ENCODE measurements at regions not wholly inside any gene's neighbourhood (a gene's known extent, or its start where the extent isn't known, plus 50 kb on each side); places are given as distances from the start of the nearest gene placed in this dataset.

DNA sequence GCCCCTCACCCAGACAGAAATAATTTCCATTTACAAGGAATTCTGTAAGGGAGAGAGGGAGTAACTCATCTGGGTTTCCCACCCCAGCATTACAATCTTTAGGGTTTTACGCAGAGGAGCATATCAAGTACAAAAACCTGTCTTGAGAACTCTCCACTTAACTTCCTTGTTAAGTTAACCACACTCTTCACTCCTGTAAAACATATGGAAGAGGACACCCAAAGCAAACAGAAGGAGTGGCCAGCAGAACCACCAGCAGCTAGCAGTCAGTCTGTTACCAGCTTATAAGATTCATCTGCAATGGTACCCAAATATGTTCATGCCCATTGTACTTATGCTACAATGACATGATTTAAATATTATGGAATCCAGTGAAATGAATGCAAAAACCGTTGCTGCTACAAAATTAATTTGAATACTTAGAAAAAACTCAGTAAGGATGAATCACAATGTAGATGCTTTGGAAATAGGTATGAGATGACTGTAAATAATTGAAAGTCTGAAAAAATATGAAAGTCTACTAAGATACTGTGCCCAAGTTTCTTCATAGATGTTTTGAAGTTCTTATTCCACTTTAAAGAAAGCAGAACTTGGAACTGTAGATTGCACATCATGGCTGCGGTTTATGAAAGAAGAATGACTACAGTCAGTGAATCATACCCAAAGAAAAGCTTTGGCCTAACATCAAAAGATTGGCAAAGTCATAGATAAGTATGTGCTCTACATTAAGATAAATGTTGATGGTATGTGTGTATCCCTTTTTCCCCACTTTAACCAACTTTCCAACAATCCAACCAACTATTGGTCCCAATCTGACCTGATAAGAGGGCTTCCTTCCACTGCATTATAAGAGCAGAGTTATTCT lies 233.6 kb downstream of the ACTL7B start:
- Histone ChIP-seq H3K4me2 (ENCODE audit: low read depth, low read length) (no peak overlapping the region), H3K4me3 (replicated peaks in 1 of 3; ENCODE audit: insufficient read depth in 1 of 3, low read depth in 2 of 3, low read length in 3 of 3) (no peak overlapping the region), H2AFZ (ENCODE audit: low read length) (no peak overlapping the region), H3K4me1 (ENCODE audit: insufficient read depth, low read length) (no peaks in the 10 kb centered on the region), H3K79me2 (ENCODE audit: insufficient read depth, low read length) (no peaks in the 10 kb centered on the region), H3K27me3 (ENCODE audit: control insufficient read depth in 1 of 2, insufficient read depth in 2 of 2, low read length in 2 of 2) (0 out of 5 replicates have a peak, but pooled peaks cover 0 to 3% of the 10 kb centered on the region in 2 experiments), H3K27ac (ENCODE audit: extremely low read length, insufficient read depth, low read length) (no peak overlapping the region), H4K20me1 (ENCODE audit: insufficient read depth, low read length) (no peaks in the 10 kb centered on the region), H3K36me3 (replicated peaks in 1 of 2; ENCODE audit: control insufficient read depth in 1 of 2, insufficient read depth in 2 of 2, low read length in 2 of 2) (no peaks in the 10 kb centered on the region), H3K9me3 (ENCODE audit: low read length) (no peaks in the 10 kb centered on the region), H3K9ac (ENCODE audit: insufficient read depth, low read depth, low read length) (no peak overlapping the region)
- CTCF ChIA-PET (ENCODE audit: low intra/inter-chr PET ratio, low total read pairs) = no interaction called here
- in situ Hi-C loops (cut with HindIII; ENCODE audit: extremely low pct_ligation_motif_present, low pct_unique_long_range_greater_than_20kb) = no loop called here
- intact Hi-C loops (cut with micrococcal nuclease; ENCODE audit: unreplicated experiment) = loop anchor here (2.0 kb wide), 1 partner anchor 73 kb away; no protein-coding TSS in a partner anchor
- DNase-seq (ENCODE audit: low spot score) = no peak
- POLR2A ChIA-PET = no interaction called here
- FAIRE-seq = no peak
- WGBS (ENCODE audit: low lambda C conversion rate) = 15% methylated on average over 3 of the region's 3 CpGs
- no TSS peak for BruUV-seq (replicated peaks)
- no peak for ATAC-seq
- TF ChIP-seq, protein P1, sequence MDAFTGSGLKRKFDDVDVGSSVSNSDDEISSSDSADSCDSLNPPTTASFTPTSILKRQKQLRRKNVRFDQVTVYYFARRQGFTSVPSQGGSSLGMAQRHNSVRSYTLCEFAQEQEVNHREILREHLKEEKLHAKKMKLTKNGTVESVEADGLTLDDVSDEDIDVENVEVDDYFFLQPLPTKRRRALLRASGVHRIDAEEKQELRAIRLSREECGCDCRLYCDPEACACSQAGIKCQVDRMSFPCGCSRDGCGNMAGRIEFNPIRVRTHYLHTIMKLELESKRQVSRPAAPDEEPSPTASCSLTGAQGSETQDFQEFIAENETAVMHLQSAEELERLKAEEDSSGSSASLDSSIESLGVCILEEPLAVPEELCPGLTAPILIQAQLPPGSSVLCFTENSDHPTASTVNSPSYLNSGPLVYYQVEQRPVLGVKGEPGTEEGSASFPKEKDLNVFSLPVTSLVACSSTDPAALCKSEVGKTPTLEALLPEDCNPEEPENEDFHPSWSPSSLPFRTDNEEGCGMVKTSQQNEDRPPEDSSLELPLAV (CRISPR knock-in tag; conservative IDR thresholded peaks at IDR 0.05; ENCODE audit: low read depth) = no peak
- no peak for TF ChIP-seq NCOA2 (CRISPR knock-in tag; IDR thresholded peaks at IDR 0.05)
- TF ChIP-seq ZFAT (CRISPR knock-in tag; conservative IDR thresholded peaks at IDR 0.05) = no peak
- no peak for TF ChIP-seq ZNF576 (CRISPR knock-in tag; IDR thresholded peaks at IDR 0.05)
- TF ChIP-seq ATM (IDR thresholded peaks at IDR 0.05; ENCODE audit: borderline replicate concordance) = no peak
- TF ChIP-seq ZNF205 (CRISPR knock-in tag; IDR thresholded peaks at IDR 0.05) = no peak
- no peak for TF ChIP-seq ONECUT2 (CRISPR knock-in tag; IDR thresholded peaks at IDR 0.05)
- no peak for TF ChIP-seq ZNF7 (CRISPR knock-in tag; IDR thresholded peaks at IDR 0.05)
- TF ChIP-seq ZNF768 (CRISPR knock-in tag; IDR thresholded peaks at IDR 0.05) = no peak
- TF ChIP-seq ZNF281 (CRISPR knock-in tag; IDR thresholded peaks at IDR 0.05; ENCODE audit: borderline replicate concordance) = no peak
- no peak for TF ChIP-seq ZNF263 (CRISPR knock-in tag; IDR thresholded peaks at IDR 0.05)
- TF ChIP-seq RERE (CRISPR knock-in tag; IDR thresholded peaks at IDR 0.05; ENCODE audit: low read depth) = no peak
- no peak for TF ChIP-seq ZFP90 (CRISPR knock-in tag; IDR thresholded peaks at IDR 0.05; ENCODE audit: borderline replicate concordance)
- no peak for TF ChIP-seq RBFOX2 (IDR thresholded peaks at IDR 0.05; ENCODE audit: low read depth, low read length)
- TF ChIP-seq ZFP62 (CRISPR knock-in tag; IDR thresholded peaks at IDR 0.05) = no peak

Measured in HepG2 (cell line).